Large intestine (tissue), 3 donors: ENCODE measurements at regions not wholly inside any gene's neighbourhood (a gene's known extent, or its start where the extent isn't known, plus 50 kb on each side); places are given as distances from the start of the nearest gene placed in this dataset.
A peak's percentile ranks its signal among the peaks of the same experiment; 100 is the strongest.

Experiments
- DNase-seq, 2 donors: peaks; one replicate each; pipeline versions ENCODE4 v3.0.0 to v3.0.0-alpha.2; 2013
- H3K27ac ChIP-seq: one replicate; pipeline ENCODE4 v1.5.1; 2013; ENCODE audit warnings: low read length
- H3K27me3 ChIP-seq: 2 replicates; pipeline ENCODE4 v1.6.1; 2013; ENCODE audit warnings: low read length; ENCODE audit not compliant: control insufficient read depth, insufficient read depth
- H3K36me3 ChIP-seq: 2 replicates; pipeline ENCODE4 v1.6.1; 2013; ENCODE audit warnings: low read length; ENCODE audit not compliant: control insufficient read depth, insufficient read depth
- H3K4me1 ChIP-seq: one replicate; pipeline ENCODE4 v1.6.1; 2013; ENCODE audit warnings: low read length; ENCODE audit not compliant: control insufficient read depth, insufficient read depth
- H3K4me3 ChIP-seq: one replicate; pipeline ENCODE4 v1.5.1; 2013; ENCODE audit warnings: low read length
- H3K9me3 ChIP-seq: one replicate; pipeline ENCODE4 v1.6.1; 2013; ENCODE audit warnings: mild to moderate bottlenecking, low read depth, low read length, moderate library complexity; ENCODE audit not compliant: control insufficient read depth
- WGBS: methylation state at CpG from one replicate; pipeline ENCODE4 v1.1.5; 2013; ENCODE audit warnings: low lambda C conversion rate; ENCODE audit not compliant: insufficient coverage; 5-methylcytosine and 5-hydroxymethylcytosine counted together

DNA sequence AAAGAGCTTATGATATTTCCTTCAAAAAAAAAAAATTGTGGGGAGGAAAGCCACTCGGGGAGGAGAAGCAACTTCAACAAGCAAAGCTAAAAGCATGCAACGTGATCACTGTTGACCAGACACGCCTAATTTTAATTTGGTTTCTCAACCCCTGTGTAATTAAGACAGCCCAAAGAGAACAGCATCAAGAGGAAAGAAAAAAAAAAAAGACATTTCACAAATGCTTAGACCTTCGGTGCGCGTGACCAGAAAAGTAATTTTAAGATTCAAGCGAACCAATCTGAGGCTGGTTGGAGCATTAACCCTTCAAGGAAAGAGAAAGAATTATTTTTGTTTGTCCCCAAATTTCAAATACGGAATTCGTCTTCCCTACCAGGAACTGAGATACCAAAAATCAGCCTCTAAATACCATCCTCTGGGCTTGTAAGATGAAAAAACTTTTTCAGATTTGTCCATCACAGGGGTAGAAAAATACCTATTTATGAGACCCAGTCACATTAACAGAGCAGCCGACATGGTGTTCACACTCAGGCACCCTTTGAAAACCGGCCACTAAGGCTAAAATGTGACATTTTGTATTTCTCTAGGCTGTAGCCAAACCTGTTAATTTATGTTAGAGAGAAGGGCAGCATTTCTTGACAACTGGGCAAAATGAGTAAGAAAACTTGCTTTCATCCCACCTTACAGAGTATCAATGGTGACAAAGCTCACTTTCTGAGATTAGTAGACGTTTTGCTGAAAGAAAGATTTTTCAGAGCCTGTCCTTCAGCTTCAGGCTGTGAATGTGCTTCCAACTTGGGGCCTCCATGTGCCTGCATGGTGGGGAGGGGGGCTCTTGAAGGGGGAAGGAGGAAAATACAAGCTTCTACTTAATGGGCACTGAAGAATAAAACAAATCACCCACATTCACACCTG lies 179.9 kb upstream of the KLF14 start:
- no peak overlapping the region for H3K4me3 ChIP-seq
- no peaks in the 10 kb centered on the region for H3K9me3 ChIP-seq
- H3K36me3 ChIP-seq: no peaks in the 10 kb centered on the region
- peaks cover 25% of the 10 kb centered on the region for H3K4me1 ChIP-seq
- H3K27me3 ChIP-seq: no peaks in the 10 kb centered on the region
- DNase-seq: no peak
- no peak overlapping the region for H3K27ac ChIP-seq
- WGBS: 93% methylated on average over 7 of the region's 12 CpGs

DNA sequence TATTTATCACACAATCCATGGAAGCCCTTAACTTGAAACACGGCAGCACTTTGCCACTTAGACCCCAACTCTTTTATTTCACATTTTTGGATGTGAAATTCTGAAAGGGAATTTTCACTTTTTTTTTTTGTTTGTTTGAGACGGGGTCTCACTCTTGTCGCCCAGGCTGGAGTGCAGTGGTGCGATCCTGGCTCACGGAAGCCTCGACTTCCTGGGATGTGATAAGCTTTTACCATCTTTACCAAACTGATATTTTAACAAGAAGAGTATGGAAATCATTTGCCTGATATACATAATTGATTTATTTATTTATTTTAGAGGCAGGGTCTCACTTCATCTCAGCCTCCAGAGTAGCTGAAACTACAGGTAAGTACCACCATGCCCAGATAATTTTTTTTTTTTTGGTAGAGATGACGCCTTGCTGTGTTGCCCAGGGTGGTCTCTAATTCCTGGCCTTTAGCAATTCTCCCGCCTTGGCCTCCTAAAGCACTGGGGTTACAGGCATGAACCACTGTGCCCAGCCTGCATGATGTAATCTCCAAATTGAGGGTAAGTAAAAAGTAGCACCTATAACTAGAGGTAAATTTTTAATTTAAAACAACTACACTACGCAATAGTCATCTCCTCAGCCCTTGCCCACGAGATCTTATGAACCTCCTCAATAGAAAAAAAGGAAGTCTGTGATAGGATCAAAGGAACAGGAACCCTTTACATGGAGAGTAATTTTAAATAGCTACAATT lies 180.7 kb upstream of the KLF14 start:
- DNase-seq: no peak
- Histone ChIP-seq H3K4me3 (no peak overlapping the region), H3K4me1 (peaks cover 27% of the 10 kb centered on the region), H3K9me3 (no peaks in the 10 kb centered on the region), H3K27me3 (no peaks in the 10 kb centered on the region), H3K27ac (no peak overlapping the region), H3K36me3 (no peaks in the 10 kb centered on the region)
- WGBS: no CpG with 5 or more reads among the region's 10 CpGs

DNA sequence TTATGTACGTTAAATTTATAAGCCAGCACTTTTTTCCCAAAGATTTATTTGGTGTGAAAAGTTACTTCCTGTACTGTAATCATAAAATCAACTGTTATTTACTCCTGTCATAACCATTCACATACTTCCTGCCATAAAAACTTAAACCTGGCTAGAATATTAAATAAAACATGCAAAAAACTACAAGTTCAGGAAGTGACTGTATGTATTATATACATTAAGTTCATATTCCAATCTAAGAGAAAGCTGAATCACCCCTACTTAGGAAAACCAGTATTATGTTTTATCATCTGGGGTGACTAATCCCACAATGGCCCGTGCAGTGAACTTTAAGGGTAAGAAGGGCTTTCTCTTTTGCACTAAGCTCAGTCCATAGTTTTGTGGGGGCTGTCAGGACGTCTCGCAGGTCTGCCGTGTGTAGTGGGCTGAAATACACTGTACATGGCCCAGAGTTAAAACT lies 183.7 kb upstream of the KLF14 start:
- Histone ChIP-seq H3K27me3 (no peaks in the 10 kb centered on the region), H3K27ac (peak overlapping the region; percentile 35), H3K4me1 (peaks cover 47% of the 10 kb centered on the region), H3K36me3 (no peaks in the 10 kb centered on the region), H3K4me3 (no peak overlapping the region), H3K9me3 (no peaks in the 10 kb centered on the region)
- peak in 1 of 2 donors; percentile 70 for DNase-seq
- WGBS: 33% methylated on average over 1 of the region's 5 CpGs

DNA sequence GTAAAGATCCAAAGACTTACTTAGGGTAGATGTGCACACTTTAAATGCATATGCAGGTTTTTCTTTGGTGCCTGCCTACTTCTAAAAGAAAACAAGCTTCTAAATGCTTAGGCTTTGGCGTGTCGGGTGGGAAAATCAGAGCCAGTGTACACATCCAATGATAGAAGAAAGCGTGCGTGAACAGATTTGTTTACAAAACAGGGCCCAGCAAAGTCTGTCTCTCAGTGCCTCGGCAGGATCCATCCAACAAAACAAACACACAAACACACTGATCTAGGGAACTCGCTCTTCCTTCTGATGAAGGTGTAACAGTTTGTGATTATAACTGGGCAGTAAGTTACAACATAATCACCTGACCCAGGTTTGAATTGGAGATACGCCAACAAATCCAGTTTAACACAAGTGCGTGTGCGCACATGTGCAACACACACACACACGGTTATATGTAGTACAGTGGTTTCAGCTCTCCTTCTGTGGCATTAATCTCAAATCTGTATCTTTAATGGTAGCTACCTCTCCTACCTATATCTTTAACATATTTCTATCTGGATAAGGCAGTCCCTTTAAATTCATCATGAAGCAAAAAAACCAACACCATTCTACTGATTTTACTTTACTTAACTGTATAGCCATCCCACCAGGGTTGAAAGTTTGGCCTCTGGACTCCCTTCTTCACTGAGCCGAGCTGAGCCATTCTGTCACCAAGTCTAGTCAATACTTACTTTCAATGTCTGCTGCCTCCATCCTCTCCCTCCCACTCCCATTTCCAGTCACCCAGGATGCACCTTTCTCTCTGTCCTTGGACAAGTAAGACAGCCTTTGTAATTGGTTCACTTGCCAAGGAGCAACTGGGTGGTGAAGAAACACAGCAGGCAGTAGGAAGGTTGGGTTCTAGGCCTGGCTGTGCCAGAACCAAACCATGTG lies 184.4 kb upstream of the KLF14 start:
- no CpG with 5 or more reads among the region's 11 CpGs for WGBS

DNA sequence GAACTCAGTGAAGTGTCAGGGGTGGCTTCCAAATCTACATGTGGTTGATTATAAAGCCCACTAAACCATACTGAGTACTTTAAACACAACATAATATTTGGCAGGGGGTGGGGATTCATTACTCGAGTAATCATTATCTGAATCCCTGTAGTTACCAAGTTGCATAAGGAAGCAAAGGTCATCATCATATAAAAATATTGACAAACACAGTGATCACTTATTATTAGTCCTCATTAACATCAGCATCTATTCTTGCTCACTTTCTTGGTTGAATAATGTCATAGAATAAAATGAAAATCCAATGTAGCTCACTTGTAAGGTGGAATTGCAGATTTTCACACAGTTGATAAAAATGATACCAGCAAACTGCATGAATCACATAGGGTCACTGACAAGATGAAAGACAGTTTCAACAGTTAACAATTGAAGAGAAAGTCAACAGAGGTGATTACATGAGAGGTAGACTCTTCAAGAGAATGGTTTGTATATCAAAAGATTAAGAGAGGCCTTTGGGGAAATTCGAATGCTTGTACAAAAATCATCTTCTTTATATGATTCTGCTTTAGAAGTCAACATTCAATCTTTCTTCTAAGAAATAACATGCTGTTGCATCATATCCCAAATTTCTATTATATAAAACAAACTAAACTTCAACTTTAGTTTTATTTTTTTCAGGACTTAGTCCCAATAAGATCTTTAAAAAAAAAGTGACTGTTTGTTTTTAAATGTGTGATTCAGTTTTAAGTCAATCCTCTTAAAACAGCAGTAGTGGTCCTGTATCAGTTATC lies 185.5 kb upstream of the KLF14 start:
- no peak for DNase-seq
- Histone ChIP-seq H3K27ac (no peak overlapping the region), H3K9me3 (no peaks in the 10 kb centered on the region), H3K4me1 (peaks cover 47% of the 10 kb centered on the region), H3K4me3 (no peak overlapping the region), H3K27me3 (no peaks in the 10 kb centered on the region), H3K36me3 (no peaks in the 10 kb centered on the region)
- WGBS: 80% methylated on average over 1 of the region's 2 CpGs

More for the DNA sequence above, 184.4 kb upstream of the KLF14 start:
- Histone ChIP-seq H3K4me3 (no peak overlapping the region), H3K9me3 (no peaks in the 10 kb centered on the region), H3K27me3 (no peaks in the 10 kb centered on the region), H3K27ac (peak overlapping the region; percentile 11), H3K4me1 (peaks cover 47% of the 10 kb centered on the region), H3K36me3 (no peaks in the 10 kb centered on the region)
- DNase-seq: no peak

DNA sequence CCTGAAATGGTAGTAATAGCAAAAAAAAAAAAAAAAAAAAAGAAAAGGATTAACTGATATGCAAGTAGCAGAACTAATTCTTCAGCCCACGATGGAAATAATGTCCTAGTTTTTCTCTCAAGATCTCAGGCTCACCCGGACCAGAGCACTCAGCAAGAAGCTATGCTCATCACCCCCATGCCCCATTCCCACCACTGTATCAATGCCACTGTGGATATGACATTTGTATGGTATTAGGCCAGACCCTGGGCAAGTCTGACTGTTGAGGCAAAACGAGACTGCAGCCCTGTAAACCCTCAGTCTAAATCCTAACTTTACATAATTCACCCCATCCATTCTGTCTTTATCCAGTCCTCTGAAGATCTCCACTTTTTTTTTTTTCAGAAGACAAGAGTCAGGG lies 186.1 kb upstream of the KLF14 start:
- H3K4me1 ChIP-seq: peaks cover 47% of the 10 kb centered on the region
- no CpG with 5 or more reads among the region's 3 CpGs for whole genome bisulfite sequencing
- no peak for DNase-seq
- no peaks in the 10 kb centered on the region for H3K27me3 ChIP-seq
- no peaks in the 10 kb centered on the region for H3K36me3 ChIP-seq
- no peaks in the 10 kb centered on the region for H3K9me3 ChIP-seq
- no peak overlapping the region for H3K4me3 ChIP-seq
- H3K27ac ChIP-seq: no peak overlapping the region

DNA sequence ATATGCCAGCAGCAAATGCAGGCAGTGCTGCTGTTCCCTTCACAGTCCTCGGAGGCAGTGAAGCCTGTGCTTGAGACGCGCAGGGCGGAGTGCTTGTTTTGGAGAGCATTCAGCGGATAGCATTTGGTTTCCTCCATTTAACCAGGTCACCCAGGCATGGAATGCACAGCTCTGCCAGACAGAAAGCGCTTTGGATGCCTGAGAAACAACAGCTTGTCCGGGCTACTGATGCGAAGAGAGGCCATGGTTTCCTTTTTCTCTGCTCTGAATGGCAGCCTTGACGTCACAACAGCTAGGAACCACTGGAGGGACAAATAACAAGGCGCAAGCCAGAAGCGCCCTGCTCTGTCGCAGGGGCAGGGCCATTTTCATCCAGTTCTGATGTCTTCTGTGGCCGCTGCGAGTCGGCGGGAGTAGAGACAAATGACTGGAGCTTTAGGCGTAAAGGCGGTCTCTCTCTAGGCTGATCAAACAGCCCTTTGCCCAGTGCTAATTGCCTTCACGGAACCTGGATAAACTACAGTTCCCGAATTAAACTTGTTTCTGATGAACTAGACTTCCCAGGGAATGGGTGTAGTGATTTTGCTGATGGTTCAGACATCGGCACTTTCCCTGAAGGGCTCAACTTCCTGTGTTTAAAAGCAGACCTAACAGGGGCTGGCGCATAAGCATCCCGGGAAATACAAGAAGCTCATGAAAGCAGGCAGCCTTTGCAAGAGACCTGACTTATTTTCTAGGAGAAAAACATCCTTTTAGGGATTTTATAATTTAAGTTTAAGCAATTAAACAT lies 187.6 kb upstream of the KLF14 start:
- 0% methylated on average over 1 of the region's 23 CpGs for WGBS
- DNase-seq: peak; percentile 27 to 69
- Histone ChIP-seq H3K27me3 (no peaks in the 10 kb centered on the region), H3K9me3 (no peaks in the 10 kb centered on the region), H3K4me1 (peaks cover 40% of the 10 kb centered on the region), H3K27ac (peak overlapping the region; percentile 72), H3K36me3 (no peaks in the 10 kb centered on the region), H3K4me3 (peak overlapping the region; percentile 38)

DNA sequence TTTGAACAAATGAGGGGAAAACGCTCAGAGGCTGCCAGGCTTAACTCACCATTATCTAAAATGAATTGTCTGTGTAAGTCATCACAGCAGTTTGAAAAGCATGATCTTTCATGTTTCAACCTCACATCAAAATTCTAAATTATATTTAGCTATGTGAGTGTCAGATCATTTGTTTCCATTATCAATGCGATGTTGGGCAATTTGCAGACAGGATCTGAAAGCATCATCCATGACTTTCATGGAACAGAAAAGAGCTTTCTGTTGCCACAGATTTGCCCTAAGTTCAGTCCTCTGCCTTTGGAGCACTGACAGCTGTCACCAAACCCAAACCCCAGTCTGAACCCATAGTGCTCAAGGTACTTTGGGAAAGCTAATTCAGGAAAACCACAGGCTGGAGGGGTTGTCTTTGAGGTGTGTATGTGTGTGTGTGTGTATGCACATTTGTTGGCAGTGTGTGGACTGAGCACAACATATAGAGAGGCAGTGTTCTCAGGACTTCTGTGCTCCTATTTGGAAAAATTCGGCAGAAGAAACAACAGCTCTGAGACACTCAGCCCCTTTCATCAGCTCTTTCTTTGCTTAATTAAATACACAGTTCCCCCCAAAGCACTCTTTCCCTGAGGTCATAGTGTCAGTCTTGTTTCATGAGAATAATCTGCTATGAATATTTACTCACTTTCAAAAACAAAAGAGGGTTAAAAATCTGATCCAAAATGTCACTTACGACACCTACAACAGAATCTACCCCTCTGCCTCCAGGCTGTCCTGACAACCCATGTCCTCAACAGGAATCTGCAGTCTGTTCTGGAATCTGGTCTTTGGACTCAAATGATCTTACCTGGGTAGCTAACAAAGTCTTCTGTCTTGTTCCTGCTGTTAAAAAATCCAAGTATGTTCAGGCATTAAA lies 188.5 kb upstream of the KLF14 start:
- H3K9me3 ChIP-seq: no peaks in the 10 kb centered on the region
- H3K4me3 ChIP-seq: no peak overlapping the region
- H3K4me1 ChIP-seq: peaks cover 35% of the 10 kb centered on the region
- peak; percentile 43 to 72 for DNase-seq
- H3K27ac ChIP-seq: peak overlapping the region; percentile 28
- no peaks in the 10 kb centered on the region for H3K27me3 ChIP-seq
- no peaks in the 10 kb centered on the region for H3K36me3 ChIP-seq
- WGBS: no CpG with 5 or more reads among the region's 4 CpGs
